ENCODE measurements at regions not wholly inside any gene's neighbourhood (a gene's known extent, or its start where the extent isn't known, plus 50 kb on each side); places are given as distances from the start of the nearest gene placed in this dataset.

DNA sequence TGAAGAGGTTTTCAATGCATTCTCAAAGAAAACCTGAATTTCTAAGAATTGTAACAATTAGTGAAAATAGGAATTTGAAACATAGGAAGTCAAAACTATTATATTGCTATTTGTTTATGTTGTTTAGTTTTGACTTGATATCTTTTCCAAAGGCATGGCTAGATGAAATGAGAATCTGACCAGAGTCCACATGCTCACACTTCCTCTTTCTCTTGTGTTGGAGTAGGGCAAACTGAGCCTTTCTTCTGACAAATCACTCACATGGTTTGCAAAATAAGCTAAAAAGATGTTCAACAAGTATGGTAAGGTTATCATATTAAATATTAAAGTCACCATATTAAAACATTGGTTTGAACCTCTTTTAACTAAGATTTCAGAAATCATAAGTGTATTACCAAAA, 512.6 kb downstream of the ISL1 start:
- H3K4me3 ChIP-seq (ENCODE audit: low read length) = no peak overlapping the region
- TF ChIP-seq, protein P1, sequence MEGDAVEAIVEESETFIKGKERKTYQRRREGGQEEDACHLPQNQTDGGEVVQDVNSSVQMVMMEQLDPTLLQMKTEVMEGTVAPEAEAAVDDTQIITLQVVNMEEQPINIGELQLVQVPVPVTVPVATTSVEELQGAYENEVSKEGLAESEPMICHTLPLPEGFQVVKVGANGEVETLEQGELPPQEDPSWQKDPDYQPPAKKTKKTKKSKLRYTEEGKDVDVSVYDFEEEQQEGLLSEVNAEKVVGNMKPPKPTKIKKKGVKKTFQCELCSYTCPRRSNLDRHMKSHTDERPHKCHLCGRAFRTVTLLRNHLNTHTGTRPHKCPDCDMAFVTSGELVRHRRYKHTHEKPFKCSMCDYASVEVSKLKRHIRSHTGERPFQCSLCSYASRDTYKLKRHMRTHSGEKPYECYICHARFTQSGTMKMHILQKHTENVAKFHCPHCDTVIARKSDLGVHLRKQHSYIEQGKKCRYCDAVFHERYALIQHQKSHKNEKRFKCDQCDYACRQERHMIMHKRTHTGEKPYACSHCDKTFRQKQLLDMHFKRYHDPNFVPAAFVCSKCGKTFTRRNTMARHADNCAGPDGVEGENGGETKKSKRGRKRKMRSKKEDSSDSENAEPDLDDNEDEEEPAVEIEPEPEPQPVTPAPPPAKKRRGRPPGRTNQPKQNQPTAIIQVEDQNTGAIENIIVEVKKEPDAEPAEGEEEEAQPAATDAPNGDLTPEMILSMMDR (IDR thresholded peaks at IDR 0.05; ENCODE audit: insufficient read depth, low read depth, low read length, missing control alignments) = no peak
- DNase-seq (ENCODE audit: low read depth) = no peak

DNA sequence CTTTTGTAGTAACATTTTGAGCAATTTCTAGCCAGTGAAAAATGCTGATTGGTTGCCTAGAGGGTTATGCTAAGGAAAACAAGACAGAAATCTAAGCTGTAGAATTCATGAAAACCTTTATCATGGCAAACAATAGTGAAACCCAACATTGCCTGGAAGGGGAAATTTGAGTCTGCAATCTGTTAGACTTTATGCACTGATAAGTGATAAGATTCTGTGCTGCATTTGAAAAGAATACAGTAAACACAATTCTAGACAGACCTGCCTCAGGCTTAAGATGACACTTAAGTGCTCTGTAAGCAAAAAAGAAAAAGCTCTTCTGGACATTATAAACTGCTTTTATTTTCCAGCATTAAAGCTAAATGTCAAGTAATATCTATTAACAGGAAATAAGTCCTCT, 519.3 kb downstream of the ISL1 start:
- TF ChIP-seq, protein P1 (IDR thresholded peaks at IDR 0.05; ENCODE audit: insufficient read depth, low read depth, low read length, missing control alignments) = no peak
- no peak overlapping the region for H3K4me3 ChIP-seq (ENCODE audit: low read length)
- no peak for DNase-seq (ENCODE audit: low read depth)

DNA sequence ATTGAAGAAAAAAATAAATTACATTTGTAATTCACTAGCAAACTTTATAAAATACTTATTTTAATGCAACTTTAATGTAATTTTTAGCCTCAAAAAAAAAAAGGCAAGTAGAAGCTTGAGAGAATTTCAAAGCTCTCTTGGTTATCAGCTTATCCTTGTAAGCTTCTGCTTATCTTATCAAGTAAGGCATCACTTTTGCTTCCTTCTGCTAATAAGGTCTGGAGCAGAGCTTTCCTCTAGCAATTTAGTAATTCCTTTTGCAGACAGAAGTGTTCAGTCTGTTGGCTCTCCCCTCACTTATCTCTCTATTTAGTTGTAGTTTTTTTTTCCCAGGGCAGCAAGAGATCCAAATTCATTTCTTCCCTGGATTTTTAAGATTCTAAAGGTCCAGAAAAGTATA, 525.0 kb downstream of the ISL1 start:
- DNase-seq (ENCODE audit: low read depth) = no peak
- TF ChIP-seq, protein P1 (IDR thresholded peaks at IDR 0.05; ENCODE audit: insufficient read depth, low read depth, low read length, missing control alignments) = no peak
- H3K4me3 ChIP-seq (ENCODE audit: low read length) = no peak overlapping the region

DNA sequence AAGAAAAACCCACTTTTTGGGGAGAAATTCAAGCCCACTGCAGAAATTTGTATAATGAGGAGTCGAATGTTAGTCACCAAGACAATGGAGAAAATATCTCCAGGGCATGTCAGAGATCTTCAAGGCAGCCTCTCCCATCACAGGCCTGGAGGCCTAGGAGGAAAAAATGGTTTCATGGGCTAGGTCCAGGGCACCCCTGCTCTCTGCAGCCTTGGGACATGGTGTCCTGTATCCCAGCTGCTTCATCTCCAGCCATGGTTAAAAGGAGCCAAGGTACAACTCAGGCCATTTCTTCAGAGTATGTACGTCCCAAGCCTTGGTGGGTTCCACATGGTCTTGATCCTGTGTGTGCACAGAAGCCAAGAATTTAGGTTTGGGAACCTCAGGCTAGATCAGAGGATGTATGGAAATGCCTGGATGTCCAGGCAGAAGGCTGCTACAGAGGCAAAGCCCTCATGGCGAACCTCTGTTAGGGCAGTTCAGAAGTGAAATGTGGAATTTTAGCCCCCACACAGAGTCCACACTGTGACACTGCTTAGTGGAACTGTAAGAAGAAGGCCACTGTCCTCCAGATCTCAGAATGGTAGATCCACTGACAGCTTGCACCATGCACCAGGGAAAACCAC, 561.4 kb downstream of the ISL1 start:
- TF ChIP-seq, protein P1 (IDR thresholded peaks at IDR 0.05; ENCODE audit: insufficient read depth, low read depth, low read length, missing control alignments) = no peak
- no peak for DNase-seq (ENCODE audit: low read depth)
- no peak overlapping the region for H3K4me3 ChIP-seq (ENCODE audit: low read length)

DNA sequence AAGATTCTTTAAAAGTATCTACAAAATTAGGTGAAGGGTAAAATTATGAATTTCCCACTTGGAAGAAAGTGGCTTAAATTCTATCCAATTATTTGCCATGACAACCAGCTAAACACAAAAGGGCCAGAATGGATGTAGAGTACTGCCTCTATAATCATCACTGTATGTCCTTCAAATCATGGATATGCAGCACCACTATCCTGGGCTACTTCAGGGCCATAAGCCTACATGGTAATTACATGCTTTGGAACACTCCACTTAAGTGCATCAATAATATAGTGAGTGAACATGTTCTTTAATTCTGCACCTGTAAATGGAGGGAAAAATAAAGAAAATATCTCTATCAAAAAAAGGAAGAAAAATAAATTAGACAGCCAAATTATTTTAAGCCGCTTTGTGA, 575.2 kb downstream of the ISL1 start:
- TF ChIP-seq, protein P1 (IDR thresholded peaks at IDR 0.05; ENCODE audit: insufficient read depth, low read depth, low read length, missing control alignments) = no peak
- H3K4me3 ChIP-seq (ENCODE audit: low read length) = no peak overlapping the region
- no peak for DNase-seq (ENCODE audit: low read depth)

DNA sequence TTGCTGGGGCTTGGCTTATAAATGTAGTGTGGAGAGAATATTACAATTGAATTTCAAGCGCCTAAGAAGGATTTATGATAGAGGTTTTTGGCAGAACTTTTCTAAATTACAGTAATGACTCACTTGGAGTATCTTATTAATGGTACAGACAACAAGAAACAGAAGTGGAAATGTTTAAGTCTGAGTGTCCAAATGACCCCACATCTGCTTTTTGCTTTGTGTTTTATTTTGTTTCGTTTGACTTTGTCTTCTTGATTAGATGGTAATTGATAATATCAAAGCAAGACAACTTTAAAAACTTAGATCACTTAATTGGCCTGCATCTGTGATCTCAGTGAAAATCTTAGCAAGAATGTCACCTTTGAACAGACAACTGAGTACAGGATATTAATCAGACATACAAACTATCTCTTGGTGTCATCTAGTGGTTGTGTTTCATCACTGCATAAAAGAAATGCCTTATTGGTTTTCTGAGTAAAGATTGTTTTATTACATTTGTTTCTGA, 577.4 kb downstream of the ISL1 start:
- no peak overlapping the region for H3K4me3 ChIP-seq (ENCODE audit: low read length)
- DNase-seq (ENCODE audit: low read depth) = peak; percentile 49
- TF ChIP-seq, protein P1 (IDR thresholded peaks at IDR 0.05; ENCODE audit: insufficient read depth, low read depth, low read length, missing control alignments) = peak; percentile 64

DNA sequence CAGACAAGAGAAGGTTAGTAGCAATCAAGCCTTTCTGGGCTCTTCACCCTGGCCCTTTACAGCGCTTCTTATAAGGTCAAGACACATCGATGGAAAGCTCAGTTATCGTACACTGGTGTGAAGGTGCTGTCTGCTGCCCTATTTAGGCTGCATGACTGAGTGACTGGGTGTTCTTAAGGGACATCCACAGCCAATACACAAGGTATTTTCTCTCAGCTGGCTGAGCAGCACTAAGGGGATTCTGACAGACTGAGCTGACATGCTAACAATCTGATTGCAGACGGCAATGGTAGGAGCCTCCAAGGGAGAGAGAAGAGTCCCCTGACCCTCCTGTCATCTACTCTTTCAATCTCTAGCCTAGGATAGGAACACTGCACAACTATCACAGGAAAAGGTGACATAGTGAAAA, 577.9 kb downstream of the ISL1 start:
- no peak overlapping the region for H3K4me3 ChIP-seq (ENCODE audit: low read length)
- TF ChIP-seq, protein P1 (IDR thresholded peaks at IDR 0.05; ENCODE audit: insufficient read depth, low read depth, low read length, missing control alignments) = no peak
- no peak for DNase-seq (ENCODE audit: low read depth)

Measured in epithelial cell of esophagus (primary cell).